ENCODE measurements at regions not wholly inside any gene's neighbourhood (a gene's known extent, or its start where the extent isn't known, plus 50 kb on each side); places are given as distances from the start of the nearest gene placed in this dataset.

DNA sequence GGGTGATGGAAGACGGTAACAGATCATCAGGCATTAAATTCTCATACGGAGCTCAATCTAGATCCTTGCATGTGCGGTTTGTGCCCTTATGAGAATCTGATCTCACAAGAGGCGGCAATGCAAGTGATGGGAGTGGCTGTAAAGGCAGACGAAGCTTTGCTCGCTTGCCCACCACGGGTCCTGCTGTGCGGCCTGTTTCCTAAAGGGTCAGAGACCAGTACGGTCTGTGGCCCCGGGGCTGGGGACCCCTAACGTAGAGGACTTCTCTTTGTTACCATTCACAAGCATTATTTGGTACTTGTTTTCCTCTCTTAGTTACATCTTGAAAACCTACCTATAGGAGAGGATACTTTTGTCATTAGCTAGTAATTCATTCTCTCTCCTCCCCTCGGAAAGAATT lies 221.0 kb downstream of the ADAM29 start:
- H3K27me3 ChIP-seq (replicated peaks in 1 of 4; ENCODE audit: control insufficient read depth in 3 of 4, extremely low read depth in 1 of 4, insufficient read depth in 3 of 4, low read length in 3 of 4) = no peaks in the 10 kb centered on the region
- no peak overlapping the region for H4K5ac ChIP-seq (ENCODE audit: insufficient read length, low read depth, low read length)
- H3K4me2 ChIP-seq (ENCODE audit: insufficient read depth in 1 of 2, low read depth in 2 of 2, low read length in 2 of 2) = no peak overlapping the region
- H2BK12ac ChIP-seq (ENCODE audit: low read depth, low read length) = no peak overlapping the region
- no peak overlapping the region for H3K23ac ChIP-seq (ENCODE audit: insufficient read length)
- no peak overlapping the region for H3K14ac ChIP-seq (ENCODE audit: insufficient read length)
- DNase-seq (ENCODE audit: low read depth in 1 of 2, low spot score in 2 of 2) (no peak), FAIRE-seq (no peak)
- ChIA-PET CTCF (ENCODE audit: partially characterized antibody) (no interaction called here), POLR2A (ENCODE audit: partially characterized antibody) (no interaction called here)
- no peak overlapping the region for H3K9ac ChIP-seq (replicated peaks in 1 of 4; ENCODE audit: extremely low read depth in 1 of 4, low read depth in 3 of 4, low read length in 3 of 4)
- H2BK120ac ChIP-seq (replicated peaks; ENCODE audit: low read depth, low read length) = no peak overlapping the region
- H3K4me3 ChIP-seq (ENCODE audit: extremely low read depth in 1 of 4, insufficient read depth in 2 of 4, low read depth in 3 of 4, low read length in 4 of 4) = no peak overlapping the region
- no peak overlapping the region for H3K4ac ChIP-seq (replicated peaks; ENCODE audit: insufficient read length, low read depth, low read length)
- WGBS, 2 experiments (ENCODE audit: extremely low coverage in 1 of 2, insufficient coverage in 1 of 2, insufficient read length in 1 of 2, insufficient replicate concordance in 2 of 2, low coverage in 1 of 2, low lambda C conversion rate in 2 of 2, missing lambda C conversion rate in 1 of 2) = 97% methylated on average over 12 of the region's 12 CpGs; no CpG with 5 or more reads in 1 of the 2 experiments
- no peaks in the 10 kb centered on the region for H4K20me1 ChIP-seq (replicated peaks in 1 of 2; ENCODE audit: control insufficient read depth in 1 of 2, insufficient read depth in 2 of 2, low read length in 2 of 2)
- no peak overlapping the region for H3K27ac ChIP-seq (ENCODE audit: low read depth, low read length)
- H4K91ac ChIP-seq (replicated peaks; ENCODE audit: insufficient read length, low read length) = no peak overlapping the region
- H3K56ac ChIP-seq (replicated peaks; ENCODE audit: insufficient read length, low read depth, low read length) = no peak overlapping the region
- no peaks in the 10 kb centered on the region for H3K9me3 ChIP-seq (ENCODE audit: insufficient read depth in 2 of 2, low read depth in 1 of 2, low read length in 1 of 2)
- no peak overlapping the region for H2AK5ac ChIP-seq (ENCODE audit: low read depth, low read length)
- no peak overlapping the region for H4K8ac ChIP-seq (ENCODE audit: extremely low read depth, insufficient read depth, low read length)
- no peak overlapping the region for H3K18ac ChIP-seq (ENCODE audit: extremely low read depth, low read length)
- H2BK5ac ChIP-seq (ENCODE audit: low read depth, low read length) = no peak overlapping the region
- H3K4me1 ChIP-seq (replicated peaks in 1 of 4; ENCODE audit: control insufficient read depth in 3 of 4, insufficient read depth in 4 of 4, low read length in 3 of 4) = no peaks in the 10 kb centered on the region
- H3K79me2 ChIP-seq (ENCODE audit: control insufficient read depth in 1 of 2, insufficient read depth in 2 of 2, low read length in 2 of 2) = no peaks in the 10 kb centered on the region
- H3K36me3 ChIP-seq (ENCODE audit: control insufficient read depth in 2 of 4, insufficient read depth in 4 of 4, low read length in 3 of 4) = no peaks in the 10 kb centered on the region
- H3K23me2 ChIP-seq (ENCODE audit: low read depth, low read length) = no peaks in the 10 kb centered on the region
- H3K79me1 ChIP-seq (ENCODE audit: low read depth, low read length) = no peaks in the 10 kb centered on the region
- no peak overlapping the region for H2BK15ac ChIP-seq (ENCODE audit: low read length)
- no peak overlapping the region for H2BK20ac ChIP-seq (ENCODE audit: low read length)
- TF ChIP-seq, protein P1, sequence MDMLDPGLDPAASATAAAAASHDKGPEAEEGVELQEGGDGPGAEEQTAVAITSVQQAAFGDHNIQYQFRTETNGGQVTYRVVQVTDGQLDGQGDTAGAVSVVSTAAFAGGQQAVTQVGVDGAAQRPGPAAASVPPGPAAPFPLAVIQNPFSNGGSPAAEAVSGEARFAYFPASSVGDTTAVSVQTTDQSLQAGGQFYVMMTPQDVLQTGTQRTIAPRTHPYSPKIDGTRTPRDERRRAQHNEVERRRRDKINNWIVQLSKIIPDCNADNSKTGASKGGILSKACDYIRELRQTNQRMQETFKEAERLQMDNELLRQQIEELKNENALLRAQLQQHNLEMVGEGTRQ (IDR thresholded peaks at IDR 0.05; ENCODE audit: low read length) = no peak
- TF ChIP-seq, protein P2, sequence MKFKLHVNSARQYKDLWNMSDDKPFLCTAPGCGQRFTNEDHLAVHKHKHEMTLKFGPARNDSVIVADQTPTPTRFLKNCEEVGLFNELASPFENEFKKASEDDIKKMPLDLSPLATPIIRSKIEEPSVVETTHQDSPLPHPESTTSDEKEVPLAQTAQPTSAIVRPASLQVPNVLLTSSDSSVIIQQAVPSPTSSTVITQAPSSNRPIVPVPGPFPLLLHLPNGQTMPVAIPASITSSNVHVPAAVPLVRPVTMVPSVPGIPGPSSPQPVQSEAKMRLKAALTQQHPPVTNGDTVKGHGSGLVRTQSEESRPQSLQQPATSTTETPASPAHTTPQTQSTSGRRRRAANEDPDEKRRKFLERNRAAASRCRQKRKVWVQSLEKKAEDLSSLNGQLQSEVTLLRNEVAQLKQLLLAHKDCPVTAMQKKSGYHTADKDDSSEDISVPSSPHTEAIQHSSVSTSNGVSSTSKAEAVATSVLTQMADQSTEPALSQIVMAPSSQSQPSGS (IDR thresholded peaks at IDR 0.05; ENCODE audit: low read length) = no peak
- no peak for TF ChIP-seq BCL11A (IDR thresholded peaks at IDR 0.05; ENCODE audit: low read depth in 2 of 2, low read length in 2 of 2)
- TF ChIP-seq SIX5 (IDR thresholded peaks at IDR 0.05; ENCODE audit: low read depth, low read length) = no peak
- no peak for TF ChIP-seq POU5F1 (IDR thresholded peaks at IDR 0.05; ENCODE audit: low read depth, low read length)
- no peak for TF ChIP-seq POLR2AphosphoS5 (IDR thresholded peaks at IDR 0.05; ENCODE audit: low read depth, low read length)
- no peak for TF ChIP-seq CHD1 (IDR thresholded peaks at IDR 0.05; ENCODE audit: low read depth, low read length)
- TF ChIP-seq, protein P3, sequence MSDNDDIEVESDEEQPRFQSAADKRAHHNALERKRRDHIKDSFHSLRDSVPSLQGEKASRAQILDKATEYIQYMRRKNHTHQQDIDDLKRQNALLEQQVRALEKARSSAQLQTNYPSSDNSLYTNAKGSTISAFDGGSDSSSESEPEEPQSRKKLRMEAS (IDR thresholded peaks at IDR 0.05) = no peak
- no peak for TF ChIP-seq TAF7 (optimal IDR thresholded peaks at IDR 0.05; ENCODE audit: borderline replicate concordance, low read depth, low read length)
- TF ChIP-seq RFX5 (IDR thresholded peaks at IDR 0.05; ENCODE audit: borderline replicate concordance, low read depth, low read length) = no peak
- no peak for TF ChIP-seq TBP (IDR thresholded peaks at IDR 0.05; ENCODE audit: low read depth, low read length)
- no peak for TF ChIP-seq GTF2F1 (IDR thresholded peaks at IDR 0.05; ENCODE audit: borderline replicate concordance, low read depth, low read length)
- no peak overlapping the region for H2AFZ ChIP-seq (ENCODE audit: low read length)

Measured in H1 (cell line).